ENCODE measurements at regions not wholly inside any gene's neighbourhood (a gene's known extent, or its start where the extent isn't known, plus 50 kb on each side); places are given as distances from the start of the nearest gene placed in this dataset.

DNA sequence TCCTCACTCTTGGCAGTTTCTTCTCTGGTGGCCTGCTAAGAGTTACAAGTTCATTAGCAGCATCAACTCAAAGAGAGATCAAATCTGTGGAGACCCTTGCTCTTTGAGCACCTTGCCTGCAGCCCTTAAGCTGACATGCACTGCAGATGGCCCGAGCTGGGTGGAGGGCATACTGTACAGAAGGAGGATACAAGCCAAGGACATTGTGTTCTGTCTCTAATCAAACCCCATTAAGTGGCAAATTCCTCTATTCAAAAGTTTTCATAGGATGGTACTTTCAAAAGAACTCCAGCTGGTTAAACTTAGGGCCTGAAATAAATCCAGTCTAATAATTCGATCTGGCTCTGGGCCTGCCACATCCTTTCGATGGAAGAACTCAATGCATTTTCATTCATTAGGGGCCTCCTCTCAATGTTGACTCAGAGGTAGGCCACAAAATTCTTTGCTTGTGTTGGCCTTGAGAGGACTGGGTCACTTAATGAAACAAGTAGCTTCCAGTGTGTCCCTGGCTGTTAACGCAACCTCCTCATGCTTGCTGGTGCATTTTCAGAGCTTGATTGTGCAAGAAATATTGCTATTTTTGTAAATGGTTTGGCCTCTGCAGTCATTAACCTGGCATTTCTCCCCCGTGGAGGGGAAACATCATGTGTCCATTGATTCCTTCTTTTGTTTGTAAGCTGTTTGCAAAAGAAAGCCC is 318.2 kb downstream of the NUAK1 start:
- DNase-seq = no peak

DNA sequence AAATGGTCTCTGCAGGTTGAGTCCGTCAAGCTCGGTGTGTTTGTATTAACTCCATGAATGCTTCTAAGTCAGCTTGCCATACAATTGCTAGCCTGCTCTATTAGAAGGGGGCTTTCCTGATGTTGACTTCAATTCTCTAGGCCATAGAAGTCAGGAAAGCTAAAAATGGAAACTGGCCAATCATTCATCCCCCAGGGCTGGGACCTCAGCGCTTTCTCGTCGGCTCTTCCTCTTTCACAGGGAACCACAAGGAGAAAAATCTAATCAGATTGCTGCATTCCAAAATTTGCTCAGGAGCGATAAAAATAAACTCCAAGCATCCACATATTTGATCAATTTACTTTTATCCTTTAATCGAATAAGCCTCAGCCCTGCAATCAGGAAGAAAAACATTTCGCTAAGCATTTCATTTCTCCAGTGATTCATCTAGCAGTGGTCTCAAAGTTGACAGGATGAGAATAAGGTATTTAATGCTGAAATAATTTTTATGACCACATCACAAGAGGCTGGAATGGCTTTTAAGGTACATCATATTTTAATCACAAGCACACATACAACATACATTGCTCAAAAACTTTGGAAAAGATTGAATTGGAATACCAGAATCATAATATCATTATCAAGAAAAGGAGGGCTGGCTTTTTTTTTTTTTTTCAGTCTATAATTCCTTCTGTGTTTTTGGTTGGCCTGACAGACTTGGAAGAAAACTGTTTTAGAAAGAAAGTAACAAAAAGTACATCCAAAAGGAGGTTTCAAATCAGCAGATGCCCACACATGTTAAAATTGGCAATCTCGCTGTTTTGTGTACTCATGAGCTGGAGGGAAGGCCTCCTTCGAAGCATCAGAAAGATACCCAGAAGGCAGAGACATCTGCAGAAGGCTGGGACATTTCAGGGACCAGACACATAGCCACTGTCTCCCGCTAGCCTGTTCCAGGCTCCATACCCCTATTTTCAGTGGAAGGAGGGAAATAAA is 316.3 kb downstream of the NUAK1 start:
- DNase-seq = no peak

DNA sequence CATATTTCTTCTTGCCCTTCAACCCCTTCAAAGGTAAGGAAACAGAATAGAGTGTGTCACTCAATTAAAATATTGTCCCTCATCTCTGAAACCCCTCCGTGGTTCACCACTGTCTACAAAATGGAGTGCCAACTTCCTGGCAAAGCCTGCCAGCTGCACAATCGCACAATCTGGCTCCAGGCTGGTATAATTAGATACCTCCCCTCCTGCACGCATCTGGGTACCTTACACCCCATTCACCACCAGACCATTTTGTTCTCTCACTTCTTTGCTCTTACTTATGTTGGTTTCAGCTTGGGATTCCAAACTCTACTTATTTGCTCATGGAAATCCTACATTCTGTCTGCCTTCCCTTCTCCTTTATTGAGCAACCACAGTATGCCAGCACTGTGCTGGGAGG is 314.9 kb downstream of the NUAK1 start:
- no peak for DNase-seq

DNA sequence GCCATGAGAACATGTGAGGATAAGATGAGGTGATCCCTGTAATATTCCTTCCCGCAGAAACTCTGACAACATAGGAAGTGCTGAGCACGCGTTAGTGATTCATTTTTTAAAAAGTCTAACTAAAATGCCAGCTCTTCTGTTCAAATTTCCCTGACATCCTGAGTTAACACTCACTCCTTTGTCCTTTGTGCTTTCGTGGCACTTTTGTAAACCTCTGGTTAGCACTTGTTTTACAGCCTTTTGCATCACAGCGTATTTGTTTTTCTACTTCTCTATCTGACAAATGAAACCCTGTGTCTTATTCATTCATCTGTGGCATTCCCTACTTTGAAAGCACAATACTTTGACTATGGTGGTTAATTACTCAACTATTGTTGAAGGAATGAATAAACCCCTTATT is 313.6 kb downstream of the NUAK1 start:
- DNase-seq = no peak

DNA sequence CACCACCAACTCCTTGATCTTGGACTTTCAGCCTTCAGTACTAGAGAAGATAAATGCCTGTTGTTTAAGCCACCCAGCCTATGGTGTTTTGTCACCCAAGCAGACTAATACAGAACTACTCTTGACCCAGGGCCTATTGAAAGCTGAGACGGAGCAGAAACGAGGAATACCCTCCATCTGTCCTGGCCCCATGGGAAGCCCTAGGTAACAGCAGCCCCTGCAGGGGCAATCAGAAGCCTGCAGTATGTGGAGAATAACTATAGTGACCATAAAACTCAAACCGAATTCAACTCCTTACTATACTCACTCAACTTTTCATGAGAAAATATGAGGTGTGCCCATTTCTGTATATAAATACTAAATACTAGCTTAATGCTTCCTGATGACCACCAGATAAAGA is 307.4 kb downstream of the NUAK1 start:
- DNase-seq = no peak

DNA sequence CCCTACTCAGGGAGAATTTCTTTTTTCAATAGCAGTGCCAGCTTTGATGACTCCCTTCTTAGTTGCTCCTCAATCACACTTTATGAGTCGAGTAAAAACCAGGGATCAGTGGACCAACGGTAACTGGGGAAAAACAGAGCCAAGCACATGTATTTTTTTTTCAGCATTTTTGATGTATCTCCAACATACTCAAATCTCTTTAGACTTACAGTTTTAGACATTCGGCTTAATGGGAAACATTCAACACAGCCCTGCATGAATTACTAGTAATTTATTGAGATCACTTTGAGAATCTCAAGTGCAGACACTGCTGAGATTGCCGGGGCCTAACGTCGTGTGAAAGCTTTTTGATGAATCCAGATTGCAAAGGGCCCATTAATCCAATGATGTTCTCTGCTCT is 306.7 kb downstream of the NUAK1 start:
- no peak for DNase-seq

DNA sequence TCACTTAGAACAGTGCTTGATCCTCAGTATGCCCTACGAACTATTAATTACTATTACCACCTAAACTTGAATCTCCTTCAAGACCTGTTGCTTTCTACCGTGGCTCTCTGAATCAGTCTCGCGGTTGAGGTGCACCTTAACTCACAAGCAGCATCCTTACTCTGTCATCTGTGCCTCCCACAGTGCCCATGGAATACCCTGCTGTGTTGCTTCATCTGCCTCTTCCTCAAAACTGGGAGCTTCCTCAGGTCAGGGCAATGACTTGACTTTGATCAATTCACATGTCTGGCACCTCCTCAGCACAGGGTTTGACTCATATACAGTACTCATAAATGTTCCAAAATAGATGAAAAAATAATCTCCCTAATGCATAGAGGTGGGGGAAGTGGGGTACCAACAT is 305.9 kb downstream of the NUAK1 start:
- DNase-seq = no peak

DNA sequence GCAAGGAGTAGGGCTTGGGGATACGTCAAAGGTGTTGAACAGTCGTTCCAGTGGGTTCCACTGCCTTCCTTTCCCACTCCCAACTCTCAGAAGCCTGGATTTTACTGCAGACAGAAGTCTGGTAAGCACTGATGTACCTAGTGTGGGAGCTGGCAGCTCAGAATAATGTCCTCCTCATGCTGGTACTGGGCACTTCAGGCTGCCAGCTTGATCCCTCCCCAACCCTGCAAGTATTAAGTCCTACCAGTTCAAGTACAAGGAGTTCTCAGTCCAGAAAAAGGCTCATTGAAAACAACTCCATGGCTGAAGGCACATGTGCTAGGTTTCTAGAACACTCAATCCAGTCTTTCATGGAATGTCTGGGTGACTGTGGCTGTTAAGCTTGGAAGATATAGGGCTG is 304.3 kb downstream of the NUAK1 start:
- no peak for DNase-seq

DNA sequence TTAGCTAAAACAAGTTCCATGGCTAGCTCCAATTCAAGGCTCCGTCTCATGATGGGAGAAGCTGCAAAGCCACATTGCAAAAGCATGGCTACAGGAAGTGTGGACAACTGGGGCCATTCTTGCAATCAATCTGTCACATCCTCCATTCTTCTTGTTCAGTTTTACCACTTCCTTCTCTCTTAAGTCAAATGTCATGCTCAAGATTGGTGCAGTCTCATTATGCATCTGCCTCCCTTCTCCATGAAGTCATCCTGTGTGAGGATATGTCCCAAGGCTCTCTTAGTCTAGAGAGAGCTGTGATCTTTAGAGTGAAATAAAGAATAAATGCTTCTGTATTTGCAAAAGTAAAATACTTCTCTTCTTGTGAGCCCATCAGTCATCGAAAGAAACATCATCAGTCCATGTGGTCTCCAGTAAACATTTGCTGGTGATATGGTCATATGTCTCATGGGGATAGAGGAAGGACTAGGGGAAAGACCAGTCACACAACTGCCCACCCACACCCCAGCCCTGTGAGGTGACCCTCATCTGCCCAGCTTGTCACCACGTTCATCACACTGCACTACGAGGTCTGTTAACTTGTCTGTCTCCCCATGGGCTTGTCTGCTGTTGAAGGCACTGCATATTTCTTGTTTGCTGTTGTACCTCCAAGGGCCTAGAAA is 303.0 kb downstream of the NUAK1 start:
- DNase-seq = no peak

DNA sequence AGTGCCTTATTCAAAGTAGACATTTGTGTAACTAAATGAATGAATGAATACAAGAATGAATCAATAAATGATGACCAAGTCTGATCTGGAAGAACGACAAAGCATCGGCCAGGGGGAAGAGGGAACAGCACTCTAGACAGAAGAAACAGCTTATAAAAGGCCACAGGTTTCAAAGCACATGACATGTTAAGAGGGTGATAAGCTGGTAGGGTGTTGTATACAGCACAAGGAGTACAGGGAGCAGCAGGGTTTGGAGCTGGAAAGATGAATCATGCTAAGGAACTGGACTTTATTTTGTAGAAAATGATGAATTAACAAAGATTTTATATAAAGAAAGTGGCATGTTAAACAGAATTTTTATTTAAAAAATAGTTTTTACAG is 302.5 kb downstream of the NUAK1 start:
- no peak for DNase-seq

DNA sequence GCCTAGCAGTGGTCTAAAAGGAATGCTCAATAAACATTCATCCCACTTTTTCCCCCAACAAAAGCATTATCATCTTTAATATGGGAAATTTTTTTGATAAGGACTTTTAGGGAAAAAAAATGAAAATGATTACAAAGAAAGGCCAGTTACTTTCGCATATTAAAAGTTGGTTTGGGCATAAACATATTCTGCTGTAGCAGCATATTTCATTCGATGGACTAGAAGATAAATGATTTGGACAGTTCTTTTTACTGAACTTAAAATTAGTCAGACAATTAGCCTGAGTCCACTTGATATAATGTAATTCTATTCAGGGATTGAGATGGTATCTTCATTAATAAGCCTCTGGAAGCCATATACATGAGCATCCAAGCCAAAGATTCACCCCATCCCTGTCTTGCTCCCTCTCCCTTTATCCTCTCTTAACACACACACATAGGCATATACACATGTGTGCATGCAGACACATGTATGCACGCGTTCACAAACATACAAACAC is 299.1 kb downstream of the NUAK1 start:
- no peak for DNase-seq

DNA sequence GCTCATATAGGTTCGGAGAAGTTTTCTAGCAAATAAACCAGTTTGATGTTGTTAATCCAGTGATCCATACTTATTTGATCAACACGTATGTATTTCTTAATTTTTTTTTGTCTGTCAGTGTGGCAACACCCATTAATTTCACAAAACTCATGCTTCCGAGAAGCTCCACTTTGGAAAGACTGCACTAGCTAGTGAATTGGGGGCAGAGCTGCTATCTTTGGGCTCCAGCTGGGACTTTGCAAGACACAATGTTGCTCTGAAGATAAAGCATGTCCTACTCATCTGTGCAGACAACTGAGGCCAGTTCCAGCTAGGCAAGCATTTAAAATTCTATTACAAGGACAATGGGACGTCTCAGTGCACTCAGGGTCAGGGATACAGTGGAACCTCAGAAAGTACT is 298.4 kb downstream of the NUAK1 start:
- DNase-seq = no peak

DNA sequence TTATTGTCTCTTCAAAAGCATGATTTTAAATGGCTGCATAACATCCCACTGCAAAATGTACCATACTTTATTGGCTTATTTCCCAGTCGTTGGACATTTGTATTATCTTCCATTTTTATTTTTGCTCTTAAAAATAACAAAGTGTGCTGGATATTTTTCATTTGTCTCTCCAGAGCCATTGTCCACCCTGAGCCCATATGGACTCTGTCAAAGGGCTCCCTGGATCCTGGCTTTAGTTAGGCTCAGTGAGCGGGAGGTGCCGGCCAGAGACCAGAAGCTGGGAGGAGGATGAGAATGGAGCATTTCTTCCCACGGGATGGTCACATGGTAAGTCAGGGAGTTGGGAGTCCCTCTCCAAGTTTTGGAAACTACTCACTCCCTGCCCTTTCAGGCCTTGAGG is 296.9 kb downstream of the NUAK1 start:
- DNase-seq = no peak

DNA sequence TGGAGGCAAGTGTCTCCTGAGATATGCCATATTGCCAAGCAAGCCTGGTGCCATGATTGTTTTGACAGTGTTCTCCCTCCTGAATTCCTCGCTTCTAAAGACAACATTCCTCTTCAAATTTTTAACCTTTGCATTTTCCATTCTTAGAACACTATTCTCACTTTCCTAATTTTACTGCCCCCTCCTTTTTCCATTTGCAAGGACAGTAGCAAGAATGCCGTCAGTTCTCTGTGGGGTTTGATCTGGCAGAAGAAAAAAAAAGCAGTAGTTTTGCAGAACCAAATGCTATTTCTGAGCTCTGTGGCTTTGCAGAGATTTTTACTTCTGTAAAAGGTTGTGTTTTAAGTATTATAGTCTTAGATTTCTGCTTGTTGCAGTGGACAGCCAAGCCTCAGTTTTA is 295.2 kb downstream of the NUAK1 start:
- DNase-seq = no peak

DNA sequence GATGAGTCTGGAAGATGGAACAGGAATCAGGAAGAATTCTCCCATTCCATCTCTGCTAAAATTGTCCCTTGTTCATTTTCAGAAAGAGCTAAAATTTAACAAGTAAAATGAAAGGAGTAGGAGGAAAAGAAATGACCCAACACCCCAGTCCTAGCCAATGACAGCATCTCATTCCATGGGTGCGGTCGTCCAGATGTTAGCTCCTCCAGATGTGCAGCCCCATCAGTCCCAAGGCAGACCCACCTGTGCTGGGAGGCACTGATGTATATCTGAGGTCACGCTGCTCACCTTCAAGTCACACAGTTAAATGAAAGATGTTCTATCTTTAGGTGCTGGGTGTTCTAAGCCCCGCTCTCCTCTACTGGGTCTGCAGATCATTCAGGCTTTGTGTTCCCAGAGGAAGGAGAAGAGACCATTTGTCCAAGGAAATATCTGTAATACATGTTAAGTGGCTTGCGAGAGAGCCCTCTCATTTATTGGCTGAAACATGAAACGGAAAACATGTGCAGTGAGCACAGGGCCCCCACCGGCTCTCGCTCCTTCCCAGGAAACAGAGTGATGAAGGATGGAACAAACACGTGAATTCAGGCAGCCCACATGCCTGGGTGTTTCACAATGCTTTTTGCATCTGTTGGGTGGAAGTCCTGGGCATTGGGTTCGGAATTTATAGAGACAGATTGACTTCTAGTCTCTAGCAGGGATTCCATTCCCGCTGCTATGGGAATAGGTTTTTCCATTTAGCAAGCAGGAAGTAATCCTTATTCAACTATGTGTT is 294.6 kb downstream of the NUAK1 start:
- no peak for DNase-seq

DNA sequence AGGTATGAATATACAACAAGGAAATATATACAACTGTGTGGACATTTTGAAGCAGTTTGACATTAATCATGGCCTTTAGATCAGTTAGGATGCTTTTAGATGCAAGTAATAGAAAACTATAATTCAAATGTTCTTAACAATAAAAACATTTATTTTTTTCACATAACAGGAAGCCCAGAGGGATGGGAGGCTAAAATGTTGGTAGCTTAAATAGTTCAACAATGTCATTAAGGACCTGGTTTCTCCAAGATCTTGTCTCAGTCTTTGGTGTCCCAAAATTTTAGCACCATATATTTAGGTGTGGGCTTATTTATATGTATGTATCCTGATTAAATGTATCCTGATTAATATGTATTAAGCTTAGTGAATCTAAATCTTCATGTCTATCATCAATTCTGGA is 292.4 kb downstream of the NUAK1 start:
- DNase-seq = no peak

DNA sequence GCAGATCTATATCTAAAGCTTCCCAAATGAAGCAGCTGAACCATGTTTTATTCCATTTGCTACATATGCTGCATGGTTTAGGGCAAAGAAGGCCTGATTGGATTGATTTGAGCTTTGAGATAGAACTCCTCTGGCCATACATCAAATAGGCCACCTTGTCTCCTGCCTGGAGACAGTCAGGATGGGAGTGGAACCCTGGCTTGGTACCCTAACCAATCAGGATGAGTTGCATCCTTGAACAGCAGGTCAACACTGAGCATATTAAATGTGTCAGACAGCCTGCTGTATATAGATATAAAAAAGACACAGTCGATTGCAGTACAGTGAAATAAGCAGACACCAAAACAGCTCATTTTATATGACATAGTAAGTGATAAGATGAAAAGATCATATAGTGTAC is 291.7 kb downstream of the NUAK1 start:
- DNase-seq = no peak

DNA sequence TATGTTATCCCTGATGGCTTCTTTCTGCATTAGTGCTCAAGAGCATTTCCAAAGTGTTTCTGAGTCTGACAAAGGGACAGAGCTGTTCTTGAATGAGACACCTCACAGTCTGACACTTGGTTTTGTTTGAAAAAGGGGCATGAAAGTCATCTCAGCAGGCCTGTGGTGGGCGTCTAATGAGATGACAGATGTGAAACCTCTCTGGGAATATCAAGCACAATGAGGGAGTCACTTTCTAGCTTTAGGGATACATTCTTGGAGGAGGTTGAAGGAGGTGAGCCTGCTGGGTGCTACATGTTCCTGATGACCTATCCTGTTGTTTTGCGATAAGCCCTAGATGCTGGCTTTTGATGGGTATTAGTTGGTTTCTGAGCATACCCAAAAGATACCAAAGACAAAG is 290.5 kb downstream of the NUAK1 start:
- no peak for DNase-seq

DNA sequence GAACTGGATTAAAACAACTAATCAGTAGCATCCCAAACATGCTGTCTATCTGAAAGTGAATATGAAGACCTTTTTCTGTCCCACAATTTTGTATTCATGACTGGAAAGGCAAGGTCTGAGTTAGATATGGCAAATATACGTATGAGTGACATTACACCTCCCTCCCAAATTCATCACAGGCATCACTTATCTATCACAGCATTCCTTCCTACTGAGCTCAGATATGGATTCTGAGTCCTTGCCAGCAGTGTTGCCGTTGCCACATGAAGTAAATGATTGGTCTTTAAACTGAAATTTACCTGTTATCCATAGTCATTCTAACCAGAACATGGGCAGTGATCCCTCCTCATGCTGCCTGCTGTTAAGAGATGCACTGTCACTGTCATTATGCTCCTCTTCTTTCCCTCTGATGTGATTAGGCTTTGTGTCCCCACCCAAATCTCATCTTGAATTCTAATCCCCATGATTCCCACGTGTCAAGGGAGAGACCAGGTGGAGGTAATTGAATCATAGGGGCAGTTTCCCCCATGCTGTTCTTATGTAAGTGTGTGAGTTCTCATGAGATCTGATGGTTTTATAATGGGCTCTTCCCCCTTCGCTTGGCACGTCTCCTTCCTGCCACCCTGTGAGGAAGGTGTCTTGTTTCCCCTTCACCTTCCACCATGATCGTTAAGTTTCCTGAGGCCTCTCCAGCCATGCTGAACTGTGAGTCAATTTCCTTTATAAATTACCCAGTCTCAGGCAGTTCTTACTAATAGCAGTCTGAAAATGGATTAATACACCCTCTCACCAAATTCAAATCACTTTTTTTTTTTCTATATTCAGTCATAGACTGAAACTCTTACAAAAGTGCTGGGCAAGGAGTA is 288.4 kb downstream of the NUAK1 start:
- DNase-seq = no peak

DNA sequence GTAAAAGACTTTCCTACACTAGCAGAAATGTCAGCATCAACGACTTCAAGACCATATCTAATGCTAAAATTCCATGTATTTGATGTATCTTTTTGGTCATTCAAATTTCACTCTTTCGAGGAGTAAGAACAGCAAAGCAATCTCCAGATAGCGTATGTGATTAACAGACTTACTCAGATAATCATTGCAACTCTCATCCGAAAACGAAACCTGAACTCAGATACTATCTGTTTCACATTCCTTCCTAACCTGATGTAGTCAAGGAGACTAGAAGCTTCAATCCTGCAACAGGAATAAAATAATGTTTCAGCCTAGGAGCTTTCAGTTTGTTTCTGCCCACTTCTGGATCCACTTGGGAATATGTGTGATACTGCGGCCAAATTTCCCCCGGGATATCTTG is 286.3 kb downstream of the NUAK1 start:
- DNase-seq = no peak

DNA sequence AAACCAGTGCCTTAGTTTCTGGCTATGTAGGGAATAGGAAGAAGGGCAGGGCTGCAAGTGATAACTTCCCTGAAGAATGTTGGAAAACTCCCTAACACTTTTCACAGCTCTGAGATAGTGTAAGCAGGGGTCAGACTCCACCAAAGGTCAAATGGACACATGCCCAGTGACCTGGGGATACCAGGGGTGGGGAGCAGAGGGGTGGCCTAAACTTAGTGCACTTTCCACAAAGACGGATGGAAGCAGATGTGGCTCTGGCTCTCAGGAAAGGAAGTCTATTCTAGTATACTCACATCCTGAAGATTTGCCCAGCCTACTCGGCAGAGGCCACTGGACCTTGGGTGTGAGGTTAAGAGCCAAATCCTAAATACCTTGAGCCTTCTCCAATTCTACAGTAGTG is 285.8 kb downstream of the NUAK1 start:
- DNase-seq = no peak

DNA sequence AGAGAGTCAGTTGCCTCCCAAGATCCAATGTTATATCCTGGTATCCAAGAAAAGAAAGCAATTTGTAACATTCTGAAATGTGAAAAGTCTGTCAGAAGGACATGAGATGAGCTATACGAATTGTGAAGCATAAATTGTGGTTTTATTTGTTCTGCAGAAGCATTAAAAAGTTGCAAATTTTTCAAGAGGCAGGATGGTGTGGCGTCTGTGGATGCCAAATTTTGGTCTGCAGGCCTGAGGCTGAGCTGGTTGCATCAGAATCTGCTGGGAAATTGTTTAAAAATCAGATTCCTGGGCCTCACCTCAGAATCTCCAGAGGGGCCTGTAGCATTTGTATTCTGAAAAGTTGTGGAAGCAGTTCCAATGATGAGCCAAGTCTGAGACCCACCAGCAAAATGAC is 284.7 kb downstream of the NUAK1 start:
- DNase-seq = no peak

Measured in stimulated activated CD4-positive, alpha-beta T cell treated with anti-CD3 and anti-CD28 coated beads, Interleukin-15, amount 100 ng/mL, for 24 hours (primary cell).